ENCODE measurements at regions not wholly inside any gene's neighbourhood (a gene's known extent, or its start where the extent isn't known, plus 50 kb on each side); places are given as distances from the start of the nearest gene placed in this dataset.

DNA sequence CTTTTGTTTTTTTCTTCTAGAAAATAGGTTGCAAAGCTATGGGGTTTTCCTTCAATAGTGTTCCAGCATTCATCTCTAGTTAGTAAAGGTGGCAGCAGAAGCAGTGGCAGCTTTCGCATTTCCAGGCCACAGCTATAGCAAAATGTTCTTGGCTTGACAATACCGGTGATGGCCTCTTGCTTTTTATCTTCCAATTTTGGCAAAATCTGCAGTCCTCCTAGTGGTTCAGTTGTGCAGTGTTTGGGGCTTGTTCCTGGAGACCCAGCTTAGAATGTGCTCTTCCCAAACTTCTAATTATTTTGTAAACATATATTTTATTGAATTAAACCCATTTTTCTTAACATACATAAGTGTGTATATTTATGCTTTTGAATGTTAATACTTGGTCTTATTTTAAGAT, 370.6 kb upstream of the MAN1A1 start:
- Histone ChIP-seq H3K4me3 (ENCODE audit: low read length) (no peak overlapping the region), H3K4me1 (ENCODE audit: control insufficient read depth, low read depth, low read length) (no peaks in the 10 kb centered on the region), H3K9ac (ENCODE audit: low read length) (no peak overlapping the region), H3K27me3 (ENCODE audit: control insufficient read depth, insufficient read depth, low read length) (no peaks in the 10 kb centered on the region), H3K27ac (ENCODE audit: low read length) (no peak overlapping the region), H3K9me3 (ENCODE audit: control insufficient read depth, low read depth, low read length) (no peaks in the 10 kb centered on the region), H3K36me3 (ENCODE audit: control insufficient read depth, low read depth, low read length) (no peaks in the 10 kb centered on the region)

DNA sequence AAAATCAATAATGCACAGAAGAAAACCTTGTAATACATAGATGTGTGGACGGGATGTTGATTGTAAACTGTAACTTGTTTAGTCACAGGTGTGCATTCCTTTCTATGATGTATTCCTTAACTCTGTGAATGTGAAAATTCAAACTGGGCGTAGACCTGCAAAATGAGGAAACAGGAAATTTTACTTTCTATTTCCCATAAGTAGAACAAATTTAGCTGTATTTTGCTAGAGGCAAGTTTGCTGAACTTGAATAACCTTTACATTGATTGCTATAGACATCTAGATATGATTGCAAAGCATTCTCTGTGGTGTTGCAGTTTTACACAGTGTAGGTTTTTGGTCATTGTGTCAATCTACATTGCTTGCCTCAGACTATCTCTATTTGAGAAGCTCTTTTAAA, 368.4 kb upstream of the MAN1A1 start:
- no peak overlapping the region for H3K4me3 ChIP-seq (ENCODE audit: low read length)
- H3K4me1 ChIP-seq (ENCODE audit: control insufficient read depth, low read depth, low read length) = no peaks in the 10 kb centered on the region
- H3K9ac ChIP-seq (ENCODE audit: low read length) = no peak overlapping the region
- H3K9me3 ChIP-seq (ENCODE audit: control insufficient read depth, low read depth, low read length) = no peaks in the 10 kb centered on the region
- H3K27ac ChIP-seq (ENCODE audit: low read length) = no peak overlapping the region
- no peaks in the 10 kb centered on the region for H3K36me3 ChIP-seq (ENCODE audit: control insufficient read depth, low read depth, low read length)
- H3K27me3 ChIP-seq (ENCODE audit: control insufficient read depth, insufficient read depth, low read length) = no peaks in the 10 kb centered on the region

DNA sequence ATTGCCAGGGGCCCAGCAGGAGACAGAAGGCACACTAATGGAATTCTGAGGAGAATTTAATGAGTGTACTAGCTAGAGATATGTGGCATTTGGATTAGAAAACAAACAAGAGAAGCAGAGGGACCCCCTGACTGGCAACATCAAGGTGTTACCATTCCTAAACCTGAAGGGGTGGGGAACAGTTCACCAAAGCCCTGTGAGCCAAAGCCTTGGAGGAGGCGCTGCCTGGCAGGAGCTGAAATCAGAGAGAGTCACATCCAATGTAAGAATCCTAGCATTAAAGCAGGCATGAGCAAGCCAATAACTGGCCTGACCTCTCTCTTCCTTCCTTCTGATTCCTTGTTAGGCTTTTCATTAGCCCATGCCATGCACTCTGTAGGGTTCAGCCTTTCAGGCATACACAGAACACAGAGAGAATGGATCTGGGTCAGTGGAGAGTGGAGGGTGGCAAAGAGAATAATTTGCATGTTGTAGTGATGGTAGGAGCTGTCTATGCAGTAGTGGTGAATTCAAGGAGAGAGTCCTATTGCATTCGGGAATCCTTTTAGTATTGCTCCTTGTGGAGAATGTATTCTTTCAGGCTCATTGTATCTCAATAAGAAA, 367.2 kb upstream of the MAN1A1 start:
- no peak overlapping the region for H3K27ac ChIP-seq (ENCODE audit: low read length)

DNA sequence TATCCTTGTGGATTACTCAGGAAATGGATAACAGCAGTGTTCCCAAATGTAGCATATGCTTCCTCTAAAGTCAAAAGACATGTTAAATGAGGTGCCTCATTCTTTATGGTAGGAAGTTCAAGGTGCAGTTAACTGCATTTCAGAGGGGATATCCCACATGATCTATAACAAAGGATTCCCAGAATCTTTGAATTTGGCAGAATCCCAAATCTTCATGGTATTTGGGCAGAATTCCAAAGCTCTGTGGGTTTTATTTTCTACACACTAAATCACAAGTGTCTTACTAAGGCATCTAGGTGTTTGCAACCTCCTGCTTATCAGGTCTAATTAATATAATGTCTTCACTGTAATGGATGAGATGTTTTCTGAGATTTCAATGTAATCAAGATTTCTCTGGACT, 364.3 kb upstream of the MAN1A1 start:
- H3K4me1 ChIP-seq (ENCODE audit: control insufficient read depth, low read depth, low read length) = no peaks in the 10 kb centered on the region
- no peaks in the 10 kb centered on the region for H3K36me3 ChIP-seq (ENCODE audit: control insufficient read depth, low read depth, low read length)
- H3K27me3 ChIP-seq (ENCODE audit: control insufficient read depth, insufficient read depth, low read length) = no peaks in the 10 kb centered on the region
- no peak overlapping the region for H3K9ac ChIP-seq (ENCODE audit: low read length)
- H3K27ac ChIP-seq (ENCODE audit: low read length) = no peak overlapping the region
- H3K9me3 ChIP-seq (ENCODE audit: control insufficient read depth, low read depth, low read length) = no peaks in the 10 kb centered on the region
- no peak overlapping the region for H3K4me3 ChIP-seq (ENCODE audit: low read length)

More for the DNA sequence above, 367.2 kb upstream of the MAN1A1 start:
- Histone ChIP-seq H3K9ac (ENCODE audit: low read length) (no peak overlapping the region), H3K36me3 (ENCODE audit: control insufficient read depth, low read depth, low read length) (no peaks in the 10 kb centered on the region), H3K4me1 (ENCODE audit: control insufficient read depth, low read depth, low read length) (no peaks in the 10 kb centered on the region), H3K27me3 (ENCODE audit: control insufficient read depth, insufficient read depth, low read length) (no peaks in the 10 kb centered on the region), H3K4me3 (ENCODE audit: low read length) (no peak overlapping the region), H3K9me3 (ENCODE audit: control insufficient read depth, low read depth, low read length) (no peaks in the 10 kb centered on the region)

DNA sequence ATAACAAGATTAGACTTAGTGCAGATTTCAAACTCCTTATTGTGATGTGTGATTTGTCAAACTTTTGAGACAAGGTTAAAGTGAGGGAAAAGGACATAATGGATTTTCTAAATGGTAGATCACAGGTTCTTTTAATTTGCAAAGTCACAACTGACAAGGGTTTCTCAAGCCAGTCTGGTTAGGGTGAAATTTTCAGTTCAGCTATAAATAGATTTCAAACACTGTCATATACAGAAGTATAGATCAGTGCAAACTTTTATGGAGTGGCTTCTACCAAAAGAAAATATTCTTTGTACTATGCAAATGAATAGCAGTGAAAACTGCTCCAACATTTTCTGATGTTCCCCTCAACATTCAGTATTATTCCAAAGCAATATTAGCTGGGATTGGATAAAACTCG, 337.1 kb upstream of the MAN1A1 start:
- Histone ChIP-seq H3K4me3 (ENCODE audit: low read length) (no peak overlapping the region), H3K27ac (ENCODE audit: low read length) (no peak overlapping the region), H3K4me1 (ENCODE audit: control insufficient read depth, low read depth, low read length) (no peaks in the 10 kb centered on the region), H3K27me3 (ENCODE audit: control insufficient read depth, insufficient read depth, low read length) (no peaks in the 10 kb centered on the region), H3K36me3 (ENCODE audit: control insufficient read depth, low read depth, low read length) (no peaks in the 10 kb centered on the region), H3K9me3 (ENCODE audit: control insufficient read depth, low read depth, low read length) (no peaks in the 10 kb centered on the region), H3K9ac (ENCODE audit: low read length) (no peak overlapping the region)

DNA sequence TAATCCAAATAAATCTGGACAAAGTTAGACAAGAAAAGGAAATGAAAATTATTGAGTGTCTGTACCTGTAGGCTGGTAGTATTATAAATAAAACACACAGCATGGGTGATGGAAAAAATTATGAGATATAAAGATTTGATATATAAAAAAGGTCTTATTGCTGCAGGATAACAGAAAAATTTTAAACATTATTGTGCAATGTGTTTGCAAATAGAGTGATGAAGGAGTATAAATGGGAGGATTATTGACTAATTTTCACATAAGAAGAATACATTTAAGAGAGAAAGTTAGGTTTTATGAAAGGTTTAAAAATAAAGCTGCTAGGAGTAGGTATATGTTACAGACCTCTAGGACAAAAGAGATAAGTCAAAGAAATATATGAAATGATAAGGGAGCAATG, 336.7 kb upstream of the MAN1A1 start:
- Histone ChIP-seq H3K4me1 (ENCODE audit: control insufficient read depth, low read depth, low read length) (no peaks in the 10 kb centered on the region), H3K27ac (ENCODE audit: low read length) (no peak overlapping the region), H3K27me3 (ENCODE audit: control insufficient read depth, insufficient read depth, low read length) (no peaks in the 10 kb centered on the region)

DNA sequence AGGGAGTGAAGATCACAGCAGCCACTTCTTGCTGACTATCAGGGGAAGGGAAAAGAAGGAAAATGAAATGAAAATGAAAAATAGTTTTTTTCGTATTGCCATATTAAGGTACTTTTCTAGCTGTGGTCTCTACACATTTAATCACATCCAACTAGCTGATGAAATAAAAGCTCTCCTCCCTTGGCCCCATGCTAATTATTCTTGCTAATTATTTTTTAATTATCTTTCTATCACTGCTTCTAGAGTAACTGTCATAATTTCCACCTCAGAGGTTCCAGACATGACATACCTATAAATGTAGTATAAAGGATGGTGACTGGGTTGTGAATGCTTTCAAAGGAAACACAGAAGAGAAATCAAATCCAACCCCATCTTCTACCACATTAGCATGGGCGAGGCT, 334.1 kb upstream of the MAN1A1 start:
- Histone ChIP-seq H3K27me3 (ENCODE audit: control insufficient read depth, insufficient read depth, low read length) (no peaks in the 10 kb centered on the region), H3K36me3 (ENCODE audit: control insufficient read depth, low read depth, low read length) (no peaks in the 10 kb centered on the region), H3K4me1 (ENCODE audit: control insufficient read depth, low read depth, low read length) (no peaks in the 10 kb centered on the region), H3K9me3 (ENCODE audit: control insufficient read depth, low read depth, low read length) (no peaks in the 10 kb centered on the region), H3K27ac (ENCODE audit: low read length) (no peak overlapping the region), H3K4me3 (ENCODE audit: low read length) (no peak overlapping the region), H3K9ac (ENCODE audit: low read length) (no peak overlapping the region)

More for the DNA sequence above, 336.7 kb upstream of the MAN1A1 start:
- Histone ChIP-seq H3K9ac (ENCODE audit: low read length) (no peak overlapping the region), H3K9me3 (ENCODE audit: control insufficient read depth, low read depth, low read length) (no peaks in the 10 kb centered on the region), H3K4me3 (ENCODE audit: low read length) (no peak overlapping the region), H3K36me3 (ENCODE audit: control insufficient read depth, low read depth, low read length) (no peaks in the 10 kb centered on the region)

DNA sequence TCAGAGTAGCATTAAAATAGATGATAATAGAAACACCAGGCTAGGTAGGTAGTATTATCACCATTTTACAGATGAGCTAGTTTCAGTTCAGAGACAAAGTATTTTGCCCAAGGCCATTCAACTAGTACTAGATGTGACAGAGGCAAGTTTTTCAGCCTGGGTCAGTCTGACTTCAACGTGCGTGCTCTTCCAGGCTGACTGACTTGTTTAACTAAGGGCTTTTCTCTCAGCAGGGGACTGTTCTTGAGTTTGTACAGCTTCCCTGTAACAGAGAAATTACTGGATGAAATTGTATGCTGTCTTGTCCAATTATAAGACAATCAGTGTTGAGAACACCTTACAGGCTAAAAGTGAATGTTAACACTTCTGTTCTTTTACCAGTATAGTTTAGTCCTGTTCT, 333.5 kb upstream of the MAN1A1 start:
- Histone ChIP-seq H3K9ac (ENCODE audit: low read length) (no peak overlapping the region), H3K27ac (ENCODE audit: low read length) (no peak overlapping the region), H3K4me1 (ENCODE audit: control insufficient read depth, low read depth, low read length) (no peaks in the 10 kb centered on the region), H3K4me3 (ENCODE audit: low read length) (no peak overlapping the region), H3K27me3 (ENCODE audit: control insufficient read depth, insufficient read depth, low read length) (no peaks in the 10 kb centered on the region), H3K36me3 (ENCODE audit: control insufficient read depth, low read depth, low read length) (no peaks in the 10 kb centered on the region), H3K9me3 (ENCODE audit: control insufficient read depth, low read depth, low read length) (no peaks in the 10 kb centered on the region)

DNA sequence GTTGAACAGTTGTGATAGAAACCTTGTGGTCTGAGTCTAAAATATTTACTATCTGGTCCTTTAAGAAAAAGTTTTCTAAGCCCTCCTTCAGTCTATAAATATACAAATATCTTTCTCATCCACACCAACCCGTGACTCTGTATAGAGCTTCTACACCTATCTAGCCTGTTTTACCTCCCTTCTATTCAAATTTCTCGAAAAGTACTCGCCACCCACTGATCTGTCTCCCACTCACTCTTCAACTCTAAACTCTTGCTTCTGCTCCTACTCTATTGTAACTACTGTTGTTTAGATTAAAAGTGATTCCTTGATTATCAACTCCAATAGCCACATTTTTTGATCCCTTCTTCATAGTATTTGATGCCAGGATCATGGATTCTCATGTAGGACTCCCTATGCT, 329.4 kb upstream of the MAN1A1 start:
- H3K9ac ChIP-seq (ENCODE audit: low read length) = no peak overlapping the region
- H3K4me1 ChIP-seq (ENCODE audit: control insufficient read depth, low read depth, low read length) = no peaks in the 10 kb centered on the region
- no peaks in the 10 kb centered on the region for H3K27me3 ChIP-seq (ENCODE audit: control insufficient read depth, insufficient read depth, low read length)
- H3K27ac ChIP-seq (ENCODE audit: low read length) = no peak overlapping the region
- no peaks in the 10 kb centered on the region for H3K36me3 ChIP-seq (ENCODE audit: control insufficient read depth, low read depth, low read length)
- H3K9me3 ChIP-seq (ENCODE audit: control insufficient read depth, low read depth, low read length) = no peaks in the 10 kb centered on the region
- no peak overlapping the region for H3K4me3 ChIP-seq (ENCODE audit: low read length)

DNA sequence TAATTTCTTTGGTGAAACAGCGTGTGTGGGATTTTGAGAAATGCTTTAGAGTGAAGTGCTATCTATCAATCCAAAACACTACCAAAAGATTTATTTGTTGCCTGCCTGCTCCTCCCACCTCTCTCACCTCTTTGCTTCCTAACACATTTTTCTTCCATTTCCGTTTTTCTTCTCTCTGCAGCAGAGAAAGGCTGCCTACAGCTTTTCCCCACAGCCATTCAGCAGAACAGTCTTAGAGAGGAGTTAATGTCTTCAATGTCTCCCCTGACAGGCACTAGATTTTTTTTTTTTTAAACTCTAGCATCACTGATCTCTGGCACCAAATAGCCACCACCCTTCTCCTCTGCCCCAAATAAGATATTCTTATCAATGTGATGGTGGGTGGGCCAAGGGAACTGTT, 327.8 kb upstream of the MAN1A1 start:
- no peaks in the 10 kb centered on the region for H3K27me3 ChIP-seq (ENCODE audit: control insufficient read depth, insufficient read depth, low read length)
- no peak overlapping the region for H3K27ac ChIP-seq (ENCODE audit: low read length)
- H3K4me1 ChIP-seq (ENCODE audit: control insufficient read depth, low read depth, low read length) = peaks cover 13% of the 10 kb centered on the region
- no peaks in the 10 kb centered on the region for H3K9me3 ChIP-seq (ENCODE audit: control insufficient read depth, low read depth, low read length)
- H3K36me3 ChIP-seq (ENCODE audit: control insufficient read depth, low read depth, low read length) = no peaks in the 10 kb centered on the region
- no peak overlapping the region for H3K4me3 ChIP-seq (ENCODE audit: low read length)
- no peak overlapping the region for H3K9ac ChIP-seq (ENCODE audit: low read length)

DNA sequence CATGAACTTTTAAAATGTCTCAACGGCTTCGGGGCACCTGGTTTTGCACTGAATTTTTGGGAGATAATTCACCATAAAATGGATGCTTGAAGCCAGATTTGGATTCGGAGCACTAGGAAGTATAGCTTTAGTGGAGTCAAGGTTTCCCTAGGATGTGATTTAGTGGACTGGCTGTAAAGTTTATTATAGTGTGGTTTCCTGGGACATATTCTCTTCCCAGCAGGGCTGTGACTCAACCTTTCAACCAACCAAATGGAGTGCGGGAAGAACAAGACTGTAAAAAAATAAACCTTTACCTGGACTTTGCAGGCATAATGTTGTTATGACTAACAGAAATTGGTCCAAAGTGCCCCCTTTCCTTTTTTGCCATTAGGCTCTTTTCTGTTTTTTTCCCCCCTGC, 327.4 kb upstream of the MAN1A1 start:
- H3K4me1 ChIP-seq (ENCODE audit: control insufficient read depth, low read depth, low read length) = peaks cover 17% of the 10 kb centered on the region
- H3K27me3 ChIP-seq (ENCODE audit: control insufficient read depth, insufficient read depth, low read length) = no peaks in the 10 kb centered on the region
- no peaks in the 10 kb centered on the region for H3K36me3 ChIP-seq (ENCODE audit: control insufficient read depth, low read depth, low read length)
- H3K9me3 ChIP-seq (ENCODE audit: control insufficient read depth, low read depth, low read length) = no peaks in the 10 kb centered on the region
- no peak overlapping the region for H3K4me3 ChIP-seq (ENCODE audit: low read length)
- no peak overlapping the region for H3K9ac ChIP-seq (ENCODE audit: low read length)
- no peak overlapping the region for H3K27ac ChIP-seq (ENCODE audit: low read length)

DNA sequence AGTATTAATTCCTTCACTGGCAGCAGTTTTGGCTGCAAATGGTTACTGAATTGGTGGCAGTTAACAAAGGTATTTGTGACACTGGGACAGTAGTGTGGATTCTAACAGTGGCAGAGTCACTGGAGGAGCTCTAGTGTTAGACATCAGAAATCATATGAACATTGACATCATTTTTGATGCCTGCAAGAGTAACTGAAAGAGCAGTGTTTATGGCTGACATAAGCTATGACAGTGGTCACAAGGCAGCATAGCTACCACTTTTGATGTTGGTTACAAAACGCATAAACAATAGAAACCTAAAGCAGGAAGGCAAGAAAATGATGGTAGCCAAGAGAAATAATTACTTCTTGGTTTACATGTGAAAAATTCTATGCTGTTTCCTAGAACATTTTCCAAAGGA, 326.7 kb upstream of the MAN1A1 start:
- Histone ChIP-seq H3K9me3 (ENCODE audit: control insufficient read depth, low read depth, low read length) (no peaks in the 10 kb centered on the region), H3K9ac (ENCODE audit: low read length) (no peak overlapping the region), H3K36me3 (ENCODE audit: control insufficient read depth, low read depth, low read length) (no peaks in the 10 kb centered on the region), H3K4me3 (ENCODE audit: low read length) (no peak overlapping the region), H3K27ac (ENCODE audit: low read length) (no peak overlapping the region), H3K4me1 (ENCODE audit: control insufficient read depth, low read depth, low read length) (peaks cover 24% of the 10 kb centered on the region), H3K27me3 (ENCODE audit: control insufficient read depth, insufficient read depth, low read length) (no peaks in the 10 kb centered on the region)
